Keratinocyte (primary cell): ENCODE measurements at regions not wholly inside any gene's neighbourhood (a gene's known extent, or its start where the extent isn't known, plus 50 kb on each side); places are given as distances from the start of the nearest gene placed in this dataset.

Experiments
- DNase-seq: peaks from one replicate; pipeline ENCODE4 v3.0.0-alpha.2; 2011; ENCODE audit warnings: low read depth, missing footprints, low spot score
- FAIRE-seq: peaks from 2 replicates; lab custom pipeline; 2011; peaks lifted over from hg19 to GRCh38; lab: Jason Lieb, UNC
- H2AFZ ChIP-seq: 2 replicates; pipeline ENCODE4 v1.6.0; 2012; ENCODE audit warnings: low read length, control low read depth, inconsistent platforms; ENCODE audit not compliant: control insufficient read depth
- H3K27ac ChIP-seq: 2 replicates; pipeline ENCODE4 v1.5.1; 2011; ENCODE audit warnings: low read length; ENCODE audit not compliant: control insufficient read depth, insufficient read depth
- H3K27me3 ChIP-seq: 3 replicates; pipeline ENCODE4 v1.6.0; 2011; ENCODE audit warnings: low read length; ENCODE audit not compliant: control insufficient read depth, insufficient read depth; ENCODE audit errors: extremely low read depth
- H3K36me3 ChIP-seq, 2 experiments: 2 replicates in 1 of 2; 3 replicates in 1 of 2; pipeline ENCODE4 v1.5.1; 2011; ENCODE audit warnings: low read length in 2 of 2, mild to moderate bottlenecking in 1 of 2; ENCODE audit not compliant: control insufficient read depth in 2 of 2, insufficient read depth in 2 of 2; ENCODE audit errors: extremely low read depth in 1 of 2
- H3K4me1 ChIP-seq: 3 replicates; pipeline ENCODE4 v1.5.1; 2011; ENCODE audit warnings: low read length; ENCODE audit not compliant: control insufficient read depth, insufficient read depth; ENCODE audit errors: extremely low read depth
- H3K4me2 ChIP-seq: 3 replicates; pipeline ENCODE4 v1.6.0; 2011; ENCODE audit warnings: low read depth, low read length; ENCODE audit not compliant: control insufficient read depth, insufficient read depth; ENCODE audit errors: extremely low read depth
- H3K4me3 ChIP-seq, 3 experiments: fragments of 200-600 bp in 1 of 3; sonication (generic) in 1 of 3; 2 replicates in 2 of 3; 3 replicates in 1 of 3; pipeline ENCODE4 v1.5.1; 2011 to 2016; ENCODE audit warnings: low read length in 3 of 3, mild to moderate bottlenecking in 3 of 3, control low read depth in 2 of 3, inconsistent platforms in 1 of 3, low read depth in 1 of 3, mixed read lengths in 1 of 3, mixed run types in 1 of 3, moderate library complexity in 1 of 3; ENCODE audit not compliant: control insufficient read depth in 2 of 3, insufficient read depth in 2 of 3; ENCODE audit errors: extremely low read depth in 1 of 3
- H3K79me2 ChIP-seq: 2 replicates; pipeline ENCODE4 v1.6.0; 2012; ENCODE audit warnings: low read length; ENCODE audit not compliant: control insufficient read depth, insufficient read depth
- H3K9ac ChIP-seq: 3 replicates; pipeline ENCODE4 v1.6.0; 2011; ENCODE audit warnings: low read length; ENCODE audit not compliant: control insufficient read depth, insufficient read depth; ENCODE audit errors: extremely low read depth
- H3K9me1 ChIP-seq: 3 replicates; pipeline ENCODE4 v1.6.0; 2011; ENCODE audit warnings: low read length; ENCODE audit not compliant: control insufficient read depth, insufficient read depth; ENCODE audit errors: extremely low read depth
- H3K9me3 ChIP-seq: 2 replicates; pipeline ENCODE4 v1.5.1; 2012; ENCODE audit warnings: low read depth, low read length; ENCODE audit not compliant: control insufficient read depth
- H4K20me1 ChIP-seq: 3 replicates; pipeline ENCODE4 v1.6.0; 2011; ENCODE audit warnings: low read length; ENCODE audit not compliant: control insufficient read depth, insufficient read depth; ENCODE audit errors: extremely low read depth
- CTCF ChIP-seq, 3 experiments: IDR thresholded peaks in 1 of 3; conservative IDR thresholded peaks in 1 of 3; optimal IDR thresholded peaks in 1 of 3; 2 replicates in 2 of 3; 3 replicates in 1 of 3; pipeline versions ENCODE3 to v1.5.1; 2011; ENCODE audit warnings: low read length in 3 of 3, mild to moderate bottlenecking in 3 of 3, moderate library complexity in 2 of 3, control low read depth in 1 of 3, inconsistent platforms in 1 of 3; ENCODE audit not compliant: insufficient read depth in 2 of 3; ENCODE audit errors: extremely low read depth in 1 of 3
- EZH2 ChIP-seq: IDR thresholded peaks from one replicate; pipeline ENCODE4 v1.6.1; 2012; ENCODE audit warnings: inconsistent platforms, mild to moderate bottlenecking, low read length, moderate library complexity
- dilution Hi-C: fragments of 300-500 bp; cut with MboI; formaldehyde crosslinking; loops from one replicate; pipeline ENCODE4 v1.7.0; 2020; ENCODE audit warnings: low sequenced_read_pairs; ENCODE audit not compliant: extremely low pct_ligation_motif_present

- no peak for DNase-seq
- no peak overlapping the region for H3K4me3 ChIP-seq
Measured at GRCh38 chr2:508121-508520, 169.1 kb downstream of the TMEM18 start.

GRCh38 chr2:506866-507265 is 170.3 kb downstream of the TMEM18 start:
- FAIRE-seq (no peak), DNase-seq (no peak)
- H3K36me3 ChIP-seq, result no peaks in the 10 kb centered on the region
- dilution Hi-C loops, result no loop called here
- no peaks in the 10 kb centered on the region for H3K9me1 ChIP-seq
- H4K20me1 ChIP-seq, result no peaks in the 10 kb centered on the region
- no peaks in the 10 kb centered on the region for H3K27me3 ChIP-seq
- no peaks in the 10 kb centered on the region for H3K79me2 ChIP-seq
- no peak overlapping the region for H3K27ac ChIP-seq
- H3K9me3 ChIP-seq, result no peaks in the 10 kb centered on the region
- H3K4me3 ChIP-seq, result no peak overlapping the region
- no peak overlapping the region for H2AFZ ChIP-seq
- H3K9ac ChIP-seq, result no peak overlapping the region
- H3K4me1 ChIP-seq, result no peaks in the 10 kb centered on the region
- no peak for TF ChIP-seq CTCF (optimal IDR thresholded peaks at IDR 0.05 in 1 of 3, IDR thresholded peaks at IDR 0.05 in 1 of 3, conservative IDR thresholded peaks at IDR 0.05 in 1 of 3; ENCODE audit: extremely low read depth in 1 of 3, insufficient read depth in 2 of 3, low read length in 3 of 3)
- TF ChIP-seq EZH2, result no peak
- no peak overlapping the region for H3K4me2 ChIP-seq

More at GRCh38 chr2:508121-508520, 169.1 kb downstream of the TMEM18 start:
- Histone ChIP-seq H4K20me1 (no peaks in the 10 kb centered on the region), H3K27ac (no peak overlapping the region), H3K9me3 (no peaks in the 10 kb centered on the region), H3K9me1 (no peaks in the 10 kb centered on the region), H3K4me1 (no peaks in the 10 kb centered on the region), H3K4me2 (no peak overlapping the region), H2AFZ (no peak overlapping the region), H3K36me3 (no peaks in the 10 kb centered on the region), H3K27me3 (no peaks in the 10 kb centered on the region), H3K9ac (no peak overlapping the region), H3K79me2 (no peaks in the 10 kb centered on the region)
- no peak for TF ChIP-seq CTCF (optimal IDR thresholded peaks at IDR 0.05 in 1 of 3, IDR thresholded peaks at IDR 0.05 in 1 of 3, conservative IDR thresholded peaks at IDR 0.05 in 1 of 3; ENCODE audit: extremely low read depth in 1 of 3, insufficient read depth in 2 of 3, low read length in 3 of 3)
- TF ChIP-seq EZH2, result no peak
- FAIRE-seq, result no peak
- dilution Hi-C loops, result no loop called here
